ENCODE measurements at regions not wholly inside any gene's neighbourhood (a gene's known extent, or its start where the extent isn't known, plus 50 kb on each side); places are given as distances from the start of the nearest gene placed in this dataset.

- DNase-seq (ENCODE audit: low read depth) = peak; percentile 12
- H3K4me3 ChIP-seq (ENCODE audit: low read depth, low read length) = no peak overlapping the region
- no peak for TF ChIP-seq CTCF (IDR thresholded peaks at IDR 0.05; ENCODE audit: insufficient read depth, low read depth, low read length, missing control alignments)
Measured at GRCh38 chr17:56031636-56032035, 121.6 kb upstream of the ANKFN1 start.

- no peak overlapping the region for H3K4me3 ChIP-seq (ENCODE audit: low read depth, low read length)
- no peak for TF ChIP-seq CTCF (IDR thresholded peaks at IDR 0.05; ENCODE audit: insufficient read depth, low read depth, low read length, missing control alignments)
- DNase-seq (ENCODE audit: low read depth) = no peak
Measured at GRCh38 chr17:56034197-56034635, 119.1 kb upstream of the ANKFN1 start.

- no peak overlapping the region for H3K4me3 ChIP-seq (ENCODE audit: low read depth, low read length)
- no peak for TF ChIP-seq CTCF (IDR thresholded peaks at IDR 0.05; ENCODE audit: insufficient read depth, low read depth, low read length, missing control alignments)
- DNase-seq (ENCODE audit: low read depth) = no peak
Measured at GRCh38 chr17:56038131-56038530, 115.1 kb upstream of the ANKFN1 start.

GRCh38 chr17:56045872-56046271 is 107.4 kb upstream of the ANKFN1 start:
- TF ChIP-seq CTCF (IDR thresholded peaks at IDR 0.05; ENCODE audit: insufficient read depth, low read depth, low read length, missing control alignments) = no peak
- no peak overlapping the region for H3K4me3 ChIP-seq (ENCODE audit: low read depth, low read length)
- DNase-seq (ENCODE audit: low read depth) = no peak

- DNase-seq (ENCODE audit: low read depth) = no peak
- no peak overlapping the region for H3K4me3 ChIP-seq (ENCODE audit: low read depth, low read length)
- no peak for TF ChIP-seq CTCF (IDR thresholded peaks at IDR 0.05; ENCODE audit: insufficient read depth, low read depth, low read length, missing control alignments)
Measured at GRCh38 chr17:56047331-56047730, 105.9 kb upstream of the ANKFN1 start.

- TF ChIP-seq CTCF (IDR thresholded peaks at IDR 0.05; ENCODE audit: insufficient read depth, low read depth, low read length, missing control alignments) = no peak
- no peak for DNase-seq (ENCODE audit: low read depth)
- H3K4me3 ChIP-seq (ENCODE audit: low read depth, low read length) = no peak overlapping the region
Measured at GRCh38 chr17:56057869-56058268, 95.4 kb upstream of the ANKFN1 start.

GRCh38 chr17:56064506-56064905 is 88.8 kb upstream of the ANKFN1 start:
- no peak overlapping the region for H3K4me3 ChIP-seq (ENCODE audit: low read depth, low read length)
- no peak for DNase-seq (ENCODE audit: low read depth)
- TF ChIP-seq CTCF (IDR thresholded peaks at IDR 0.05; ENCODE audit: insufficient read depth, low read depth, low read length, missing control alignments) = no peak
